Left ventricle myocardium superior (tissue), 1 donor: ENCODE measurements at regions not wholly inside any gene's neighbourhood (a gene's known extent, or its start where the extent isn't known, plus 50 kb on each side); places are given as distances from the start of the nearest gene placed in this dataset.

Experiments
- ATAC-seq: fragments of 200-7000 bp; cut with Tn5 transposase; one replicate; pipeline ENCODE4 v1.9.1; 2020; ENCODE audit warnings: mild to moderate bottlenecking, moderate library complexity
- DNase-seq: peaks from one replicate; pipeline ENCODE4 v3.0.0-alpha.2; 2020
- intact Hi-C: fragments of 100-400 bp; cut with micrococcal nuclease; formaldehyde crosslinking; loops from one replicate; pipeline ENCODE4 v1.11.0; 2022
- donor health status: DM: no; HTN: yes; CAD: no; lungs with severe emphysema.

GRCh38 chr5:143986516-143987212 lies 174.7 kb downstream of the HMHB1 start:
- ATAC-seq (peak; percentile 90), DNase-seq (no peak)
- intact Hi-C loops, result no loop called here

DNA sequence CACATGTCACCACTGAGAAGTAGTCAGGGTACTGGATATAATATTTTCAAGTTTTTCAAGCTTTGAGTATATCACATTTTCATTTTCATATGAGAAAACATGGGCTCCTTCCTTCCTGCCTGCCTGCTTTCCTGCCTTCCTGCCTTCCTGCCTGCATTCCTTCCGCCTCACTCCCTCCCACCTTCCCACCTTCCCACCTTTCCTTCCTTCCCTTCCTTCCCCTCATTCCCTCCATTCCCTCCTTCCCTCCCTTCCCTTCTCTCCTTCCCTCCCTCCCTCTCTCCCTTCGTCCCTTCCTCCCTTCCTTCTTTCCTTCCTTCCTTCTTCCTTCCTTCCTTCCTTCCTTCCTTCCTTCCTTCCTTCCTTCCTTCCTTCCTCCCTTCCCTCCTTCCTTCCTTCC lies 175.3 kb downstream of the HMHB1 start:
- intact Hi-C loops, result no loop called here
- ATAC-seq, result no peak
- DNase-seq, result no peak

DNA sequence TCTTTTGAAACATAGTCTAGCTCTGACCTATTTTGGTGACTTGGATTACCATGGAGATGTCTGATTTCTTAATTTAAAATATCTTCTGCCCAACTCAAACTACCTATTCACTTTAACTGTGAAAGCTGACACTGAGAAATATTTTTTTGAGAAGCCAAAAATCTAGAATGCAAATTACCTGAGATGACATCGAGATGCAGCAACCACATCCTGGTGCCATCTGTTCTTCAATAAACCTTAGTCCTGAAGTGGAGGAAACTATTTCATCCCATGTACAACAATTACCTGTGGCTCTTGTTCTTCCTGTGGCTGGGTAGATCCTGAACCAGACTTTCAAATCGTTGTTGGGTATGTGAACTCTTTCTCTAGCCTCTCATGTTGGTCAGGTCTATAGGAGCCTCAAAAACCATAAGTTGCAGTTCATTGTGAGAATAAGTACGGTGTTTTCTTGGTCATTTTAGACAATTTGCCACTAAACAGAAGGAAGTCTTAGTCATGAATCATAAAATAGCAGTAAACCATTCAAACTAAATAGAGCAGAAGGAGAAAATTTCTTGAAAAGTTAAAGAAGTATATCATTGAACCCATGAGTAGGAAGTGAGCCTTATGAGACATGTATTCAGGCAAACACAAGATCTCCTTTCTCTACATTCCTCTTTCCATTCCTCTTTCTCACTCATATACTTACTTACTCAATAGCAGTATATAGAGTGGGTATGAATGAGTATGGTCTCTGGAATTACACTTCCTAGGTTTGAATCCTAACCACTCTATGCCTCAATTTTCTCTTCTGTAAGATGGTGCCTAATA lies 176.0 kb downstream of the HMHB1 start:
- DNase-seq (no peak), ATAC-seq (no peak)
- intact Hi-C loops, result no loop called here

GRCh38 chr5:143992496-143992895 lies 178.0 kb downstream of the YIPF5 start:
- intact Hi-C loops, result no loop called here
- ATAC-seq (no peak), DNase-seq (no peak)

GRCh38 chr5:144002876-144003275 lies 167.6 kb downstream of the YIPF5 start:
- intact Hi-C loops, result no loop called here
- ATAC-seq (no peak), DNase-seq (no peak)

DNA sequence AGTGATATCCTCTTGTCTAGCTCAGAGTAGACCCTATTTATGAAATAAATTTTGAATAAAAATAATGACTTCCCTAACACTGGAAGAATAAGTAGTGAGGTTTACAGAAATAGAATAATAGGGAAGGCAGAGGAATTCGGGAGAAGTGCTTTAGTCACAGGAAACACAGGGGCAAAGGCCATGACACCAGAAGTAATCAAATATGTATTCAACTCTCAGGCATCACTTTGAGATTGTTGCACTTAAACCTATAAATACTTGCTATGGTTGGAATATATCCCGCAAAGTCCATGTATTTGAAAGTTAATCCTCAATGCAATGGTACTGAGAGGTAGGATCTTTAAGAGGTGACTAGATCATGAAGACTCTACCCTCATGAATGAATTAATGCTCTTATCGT lies 166.8 kb downstream of the YIPF5 start:
- no peak for ATAC-seq
- no peak for DNase-seq
- intact Hi-C loops, result no loop called here

DNA sequence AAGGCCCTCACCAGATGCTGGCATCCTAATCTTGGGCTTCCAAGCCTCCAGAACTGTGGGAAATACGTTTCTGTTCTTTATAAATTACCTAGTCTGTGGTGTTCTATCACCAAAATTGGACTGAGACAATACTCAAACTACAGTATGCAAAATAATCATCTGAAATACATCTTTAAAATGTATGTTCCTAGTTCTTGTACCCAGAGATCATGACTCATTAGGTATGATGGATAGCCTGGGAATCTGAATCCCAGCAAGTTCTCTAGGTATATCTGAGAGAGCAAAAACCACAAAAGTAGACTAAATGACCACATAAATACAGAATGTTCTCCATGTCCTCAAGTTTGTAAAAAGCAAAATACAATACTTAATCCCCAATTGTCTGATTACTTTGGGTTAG lies 166.3 kb downstream of the YIPF5 start:
- intact Hi-C loops, result no loop called here
- no peak for DNase-seq
- no peak for ATAC-seq

GRCh38 chr5:144004751-144005150 lies 165.7 kb downstream of the YIPF5 start:
- ATAC-seq (no peak), DNase-seq (no peak)
- intact Hi-C loops, result no loop called here

DNA sequence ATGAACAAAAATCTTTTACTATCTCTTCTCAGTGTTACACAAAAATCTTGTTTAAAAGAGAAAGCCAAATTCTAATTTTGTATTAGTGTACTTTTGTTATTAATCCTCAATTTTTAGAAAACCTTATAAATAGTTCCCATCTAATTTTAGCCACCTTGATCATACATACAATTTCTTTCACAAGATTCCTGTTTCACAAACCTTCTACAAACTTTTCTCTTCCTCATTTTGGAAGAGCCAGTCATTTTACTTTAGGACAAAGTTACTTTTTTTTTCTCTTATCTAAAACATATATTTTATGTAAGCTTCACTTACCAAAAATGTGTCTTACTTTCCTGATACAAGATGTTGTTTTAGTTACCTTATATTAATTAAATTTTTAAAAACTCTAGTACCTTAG lies 161.3 kb downstream of the YIPF5 start:
- ATAC-seq (no peak), DNase-seq (no peak)
- intact Hi-C loops, result no loop called here

GRCh38 chr5:144011388-144011787 lies 159.1 kb downstream of the YIPF5 start:
- ATAC-seq, result no peak
- no peak for DNase-seq
- intact Hi-C loops, result no loop called here

- ATAC-seq (no peak), DNase-seq (no peak)
- intact Hi-C loops, result no loop called here
Measured at GRCh38 chr5:144013816-144014215, 156.6 kb downstream of the YIPF5 start.

DNA sequence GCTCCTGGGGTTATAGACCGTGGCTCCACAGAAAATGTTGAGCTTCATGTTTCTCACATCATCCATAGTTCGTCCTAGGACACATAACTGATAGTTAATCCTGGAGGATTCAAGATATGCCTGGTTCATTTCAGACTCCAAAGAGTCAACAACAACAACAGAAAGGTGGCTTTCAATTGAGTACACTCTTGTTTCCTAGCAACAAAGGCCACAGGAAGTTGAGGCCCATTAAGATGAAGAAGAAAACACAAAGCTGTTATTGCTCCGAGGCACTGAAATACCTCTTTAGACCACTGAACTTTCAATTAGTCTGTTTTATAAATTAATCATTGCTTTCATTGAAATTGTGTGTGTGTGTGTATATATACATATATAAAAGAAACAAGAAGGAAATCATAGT lies 154.5 kb downstream of the YIPF5 start:
- DNase-seq (no peak), ATAC-seq (no peak)
- intact Hi-C loops, result no loop called here

GRCh38 chr5:144017119-144017518 lies 153.3 kb downstream of the YIPF5 start:
- ATAC-seq (no peak), DNase-seq (no peak)
- intact Hi-C loops, result no loop called here

GRCh38 chr5:144017631-144018030 lies 152.8 kb downstream of the YIPF5 start:
- ATAC-seq, result no peak
- intact Hi-C loops, result no loop called here
- DNase-seq, result no peak

DNA sequence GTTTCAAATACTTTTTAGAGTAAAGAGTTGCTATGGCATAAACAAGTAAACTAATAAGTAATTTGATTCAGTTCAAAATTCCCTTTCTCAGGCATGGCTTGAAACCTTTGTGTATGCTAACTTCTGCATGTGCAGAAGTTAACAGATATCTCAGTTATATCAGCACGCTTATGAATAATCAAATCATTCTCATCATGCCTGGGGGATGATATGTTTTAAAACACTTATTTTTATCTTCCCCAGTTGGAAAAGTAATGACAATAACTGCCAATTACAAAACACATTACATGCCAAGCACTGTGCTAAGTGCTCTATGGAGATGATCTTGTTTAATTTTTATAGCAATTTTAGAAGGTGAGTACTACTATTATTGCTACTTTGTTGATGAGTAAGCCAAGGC lies 146.4 kb downstream of the YIPF5 start:
- ATAC-seq, result no peak
- no peak for DNase-seq
- intact Hi-C loops, result no loop called here

DNA sequence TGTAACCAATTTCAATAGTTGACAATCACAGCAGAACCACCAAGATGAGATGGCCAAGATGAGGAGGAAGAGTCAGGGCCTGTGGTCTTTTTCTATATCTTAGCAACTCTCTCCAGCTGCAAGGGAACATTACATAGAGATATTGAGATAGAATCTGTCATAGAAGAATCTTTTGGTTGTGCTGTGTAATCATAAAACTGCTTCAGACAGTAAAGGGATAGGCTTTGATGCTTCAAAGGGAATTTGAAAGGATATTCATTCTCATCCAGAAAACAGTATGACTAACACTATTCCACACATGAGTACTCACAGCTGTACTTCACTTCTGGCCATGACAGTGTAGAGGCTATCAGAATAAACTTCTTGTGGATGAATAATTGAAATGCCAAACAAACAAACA lies 145.9 kb downstream of the YIPF5 start:
- ATAC-seq, result no peak
- no peak for DNase-seq
- intact Hi-C loops, result no loop called here

- intact Hi-C loops, result no loop called here
Measured at GRCh38 chr5:144026286-144026685, 144.2 kb downstream of the YIPF5 start.

DNA sequence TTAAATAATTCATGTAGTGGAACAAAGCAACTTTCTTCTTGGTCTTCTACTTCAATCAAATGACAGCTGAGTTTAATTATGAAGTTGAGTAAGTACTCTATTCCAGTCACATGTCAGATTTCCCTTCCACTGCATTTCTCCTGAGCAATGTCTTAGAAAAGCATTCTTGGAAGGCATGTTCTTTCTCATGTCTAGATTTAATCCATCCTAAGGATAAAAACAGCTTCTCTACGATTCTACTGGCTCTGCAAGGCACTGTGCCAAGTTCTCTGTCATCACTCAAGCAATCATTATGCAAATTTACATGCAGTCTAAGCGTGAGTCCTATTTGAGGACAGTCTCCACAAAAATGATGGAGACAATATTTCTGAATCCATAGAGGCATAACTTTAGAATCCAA lies 142.4 kb downstream of the YIPF5 start:
- ATAC-seq, result peak; percentile 60
- intact Hi-C loops, result no loop called here
- no peak for DNase-seq

More at GRCh38 chr5:144026286-144026685, 144.2 kb downstream of the YIPF5 start:
- DNase-seq (no peak), ATAC-seq (no peak)

GRCh38 chr5:144028636-144029035 lies 141.8 kb downstream of the YIPF5 start:
- intact Hi-C loops, result no loop called here
- ATAC-seq (peak; percentile 91), DNase-seq (no peak)

GRCh38 chr5:144030904-144031303 lies 139.6 kb downstream of the YIPF5 start:
- intact Hi-C loops, result no loop called here
- no peak for ATAC-seq
- DNase-seq, result no peak

DNA sequence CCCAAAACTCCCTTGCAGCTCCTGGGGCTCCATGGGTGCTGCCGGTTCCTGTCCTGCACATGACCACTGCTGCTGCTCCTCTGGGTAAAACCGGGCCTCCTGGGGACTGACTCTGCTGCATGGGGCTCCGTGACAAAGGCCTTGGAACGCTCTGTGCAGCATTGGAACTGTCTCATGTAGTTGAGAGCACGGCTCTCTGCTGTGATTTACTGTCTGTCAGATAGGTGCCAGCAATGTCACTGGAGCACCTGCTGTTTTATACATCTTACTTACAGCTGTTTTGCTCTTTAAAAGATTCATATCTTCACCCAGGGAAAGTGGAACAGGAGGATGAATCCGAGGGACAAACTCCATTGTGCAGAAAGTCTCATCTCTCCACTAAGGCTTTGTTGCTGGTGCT lies 138.1 kb downstream of the YIPF5 start:
- peak; percentile 45 for DNase-seq
- peak; percentile 86 for ATAC-seq
- intact Hi-C loops, result no loop called here
